ENCODE measurements at regions not wholly inside any gene's neighbourhood (a gene's known extent, or its start where the extent isn't known, plus 50 kb on each side); places are given as distances from the start of the nearest gene placed in this dataset.
"Not testable (repeated sequence)": the region's sequence is repeated elsewhere in the genome, so short reads cannot be mapped to it uniquely, and the experiment has no call there.

- DNase-seq: not testable (repeated sequence)
Observed at GRCh38 chr1:68881330-68882194, 384.7 kb upstream of the DEPDC1 start.

DNA sequence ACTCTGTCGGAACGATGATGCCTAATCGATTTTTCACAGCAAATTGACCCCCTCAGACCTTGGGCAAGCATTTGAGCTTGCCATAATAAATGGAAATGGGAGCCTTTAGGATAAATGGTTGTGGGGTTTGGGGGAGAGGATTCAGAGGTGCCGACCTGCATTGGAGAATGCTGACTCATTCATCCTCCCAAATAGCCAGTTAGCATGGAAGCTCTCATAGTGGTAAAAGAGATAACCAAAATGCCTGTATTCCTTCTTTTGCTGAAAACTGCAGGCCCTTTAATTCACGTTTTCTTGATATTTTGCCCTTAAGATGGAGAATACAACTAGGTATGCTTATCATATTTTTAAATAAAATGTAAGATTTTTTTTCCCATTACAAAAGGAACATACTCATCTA is 392.6 kb upstream of the DEPDC1 start:
- DNase-seq: no peak

DNA sequence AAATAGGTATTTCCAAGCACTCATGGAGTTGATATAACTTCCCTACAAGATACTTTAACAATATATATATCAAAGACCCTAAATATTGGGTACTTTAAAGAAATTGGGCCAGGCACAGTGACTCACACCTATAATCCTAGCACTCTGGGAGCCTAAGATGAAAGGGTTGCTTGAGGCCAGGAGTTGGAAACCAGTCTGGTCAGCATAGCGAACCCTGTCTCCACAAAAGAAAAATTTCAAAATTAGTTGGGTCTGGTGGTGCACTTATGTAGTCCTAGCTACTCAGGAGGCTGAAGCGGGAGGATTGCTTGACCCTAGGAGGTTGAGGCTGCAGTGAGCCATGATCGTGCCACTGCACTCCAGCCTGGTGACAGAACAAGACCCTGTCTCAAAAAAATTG is 393.9 kb upstream of the DEPDC1 start:
- no peak for DNase-seq

- no peak for DNase-seq
Observed at GRCh38 chr1:68904477-68904876, 407.6 kb upstream of the DEPDC1 start.

GRCh38 chr1:68906431-68906830 is 409.5 kb upstream of the DEPDC1 start:
- no peak for DNase-seq

DNA sequence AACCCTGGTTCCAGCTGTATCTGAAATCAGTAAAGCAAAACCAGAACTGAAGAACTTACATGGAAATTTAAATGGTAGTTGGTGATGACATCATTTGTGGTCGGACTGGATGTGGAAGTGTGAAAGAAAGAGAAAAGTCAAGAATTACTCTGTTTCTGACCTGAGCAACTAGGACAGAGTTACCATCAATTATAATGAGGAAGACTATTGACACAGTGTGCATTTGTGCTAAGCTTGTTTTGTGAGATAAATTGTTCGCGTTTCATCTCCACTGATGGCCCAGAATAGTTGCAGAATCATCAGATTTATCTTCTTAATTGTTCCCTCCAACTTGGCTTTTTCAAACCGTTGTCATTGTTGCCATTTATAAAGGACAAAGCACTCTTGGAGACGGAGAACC is 410.6 kb upstream of the DEPDC1 start:
- no peak for DNase-seq

DNA sequence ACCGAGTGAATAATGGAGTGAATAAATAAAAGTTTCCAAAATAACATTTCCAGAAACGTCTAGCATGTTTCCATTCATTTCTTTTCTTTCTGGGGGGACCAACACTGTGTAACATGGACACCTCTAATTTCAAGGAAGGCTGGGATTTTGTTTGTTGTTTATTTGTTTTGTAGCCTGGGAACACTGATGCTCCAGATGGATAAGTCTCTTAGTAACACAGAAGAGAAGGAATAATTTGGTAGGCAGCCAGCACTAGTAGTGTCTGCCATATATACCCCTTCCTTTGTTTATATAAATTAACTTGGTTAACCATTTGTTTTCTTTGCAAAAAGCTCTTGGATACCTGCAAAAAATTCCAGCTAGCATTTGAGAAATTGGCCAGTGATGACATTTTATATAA is 411.4 kb upstream of the DEPDC1 start:
- DNase-seq: peak; percentile 23

GRCh38 chr1:68916221-68916902 is 419.5 kb upstream of the DEPDC1 start:
- no peak for DNase-seq

GRCh38 chr1:68917456-68917855 is 420.6 kb upstream of the DEPDC1 start:
- DNase-seq: no peak

GRCh38 chr1:68918563-68918962 is 421.7 kb upstream of the DEPDC1 start:
- no peak for DNase-seq

DNA sequence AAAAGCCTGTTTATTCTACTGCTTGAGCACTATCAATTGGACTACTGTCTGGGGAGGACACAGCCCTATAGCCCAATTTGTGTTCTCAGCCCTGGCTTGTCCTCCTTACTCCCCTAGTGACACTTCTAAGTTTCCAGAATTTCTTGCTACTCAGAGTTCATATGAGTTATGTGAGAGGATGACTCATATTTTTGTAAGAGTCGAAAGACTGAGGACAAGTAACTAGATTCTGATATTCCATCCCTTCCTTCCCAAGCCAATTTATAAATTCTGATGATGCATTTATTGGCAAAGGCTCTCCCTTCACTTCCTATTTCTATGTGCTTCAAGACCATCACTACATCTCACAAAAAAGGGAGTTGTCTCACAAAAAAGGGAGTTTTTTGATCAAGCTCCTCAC is 422.2 kb upstream of the DEPDC1 start:
- no peak for DNase-seq

- DNase-seq: not testable (repeated sequence)
Observed at GRCh38 chr1:68923475-68924088, 426.7 kb upstream of the DEPDC1 start.

DNA sequence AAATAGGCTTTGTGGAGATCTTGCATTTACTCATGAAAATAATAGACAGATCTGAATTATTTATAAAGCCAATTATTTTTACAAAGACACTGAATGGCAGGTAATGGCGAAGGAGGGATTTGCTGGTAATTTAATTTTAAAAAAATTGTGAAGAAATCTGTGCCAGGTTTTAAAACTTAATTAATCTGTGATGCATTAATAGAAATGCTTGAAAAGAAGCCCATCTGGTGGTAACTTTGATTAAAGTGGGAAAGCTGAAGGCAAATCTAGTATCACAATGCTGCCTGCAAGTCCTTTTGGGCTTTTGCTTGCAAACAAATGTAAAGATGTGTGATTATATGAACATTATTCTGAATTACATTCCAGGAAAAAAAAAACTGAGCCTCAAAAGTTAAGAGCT is 433.2 kb upstream of the DEPDC1 start:
- no peak for DNase-seq

DNA sequence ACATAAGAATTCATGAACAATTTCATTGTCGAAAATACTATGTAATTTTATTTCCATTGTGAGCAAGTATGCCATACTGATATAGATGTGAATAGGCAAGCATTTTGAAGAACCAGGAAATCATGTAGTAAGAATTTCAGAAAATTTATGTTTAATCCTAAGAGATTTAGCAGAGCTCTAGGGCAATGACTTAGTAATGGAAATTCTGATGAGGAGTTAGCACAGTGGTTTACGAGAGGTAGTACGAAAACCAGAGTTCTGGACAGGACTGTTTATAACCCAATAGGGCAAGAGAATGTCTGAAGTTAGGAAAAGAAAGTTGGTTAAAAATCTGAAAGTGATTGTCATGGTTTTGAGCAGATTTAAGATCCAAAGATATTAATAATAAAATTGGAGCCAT is 439.6 kb upstream of the DEPDC1 start:
- no peak for DNase-seq

GRCh38 chr1:68938051-68938666 is 441.3 kb upstream of the DEPDC1 start:
- DNase-seq: no peak

DNA sequence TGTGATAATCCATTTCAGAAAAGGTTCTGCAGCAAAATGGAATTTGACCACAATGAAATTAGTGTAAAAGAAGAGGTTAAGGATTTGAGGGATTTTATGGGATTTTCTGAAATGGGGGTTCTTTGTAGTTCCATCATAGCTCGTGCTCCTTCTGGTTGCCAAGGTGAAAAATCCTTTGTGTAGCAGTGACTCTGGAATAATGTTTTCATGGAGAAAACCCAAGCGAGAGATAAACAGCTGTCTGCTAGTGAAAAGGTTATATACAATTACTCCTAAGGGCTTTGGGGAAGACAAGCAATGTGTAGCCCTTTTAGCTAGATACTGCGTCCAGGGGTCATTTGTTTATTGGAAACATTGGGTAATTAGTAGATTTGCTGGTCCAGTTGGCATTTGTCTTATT is 453.2 kb upstream of the DEPDC1 start:
- no peak for DNase-seq

DNA sequence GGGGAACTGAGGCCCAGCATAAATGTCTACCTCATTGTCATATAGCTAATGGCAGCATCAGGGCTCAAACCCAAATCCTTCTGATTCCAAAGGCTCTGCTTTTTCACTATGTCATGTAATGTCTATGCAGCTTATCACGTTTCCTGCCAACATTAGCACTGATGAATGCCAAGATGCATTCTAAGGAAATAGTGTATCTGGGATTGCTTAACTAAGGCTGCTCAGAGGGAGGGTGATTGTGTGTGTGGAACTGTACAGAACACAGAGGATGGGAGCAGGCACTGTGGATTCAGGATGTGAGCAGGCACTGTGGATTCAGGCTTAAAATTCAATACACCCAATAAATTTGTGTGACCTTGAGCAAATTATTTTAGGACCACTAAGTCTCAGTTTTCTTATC is 456.4 kb upstream of the DEPDC1 start:
- DNase-seq: no peak

DNA sequence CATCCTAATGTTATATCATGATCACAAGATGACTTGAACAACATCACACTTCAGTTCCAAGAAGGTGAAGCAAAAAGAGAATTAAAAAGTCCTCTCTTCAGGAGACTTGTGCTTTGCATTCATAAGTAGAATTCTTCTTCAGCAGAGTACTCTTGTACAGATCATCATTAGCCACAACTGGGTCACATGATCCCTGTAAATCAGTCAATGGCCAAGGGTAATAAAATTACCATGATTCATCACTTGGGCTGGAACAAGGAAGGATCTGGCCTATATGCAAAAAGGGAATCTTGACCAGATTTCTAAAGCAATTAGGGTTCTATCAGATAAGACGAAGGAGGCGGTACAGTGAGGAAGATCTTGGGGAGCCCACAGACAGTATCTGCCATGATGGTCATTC is 458.0 kb upstream of the DEPDC1 start:
- DNase-seq: no peak

DNA sequence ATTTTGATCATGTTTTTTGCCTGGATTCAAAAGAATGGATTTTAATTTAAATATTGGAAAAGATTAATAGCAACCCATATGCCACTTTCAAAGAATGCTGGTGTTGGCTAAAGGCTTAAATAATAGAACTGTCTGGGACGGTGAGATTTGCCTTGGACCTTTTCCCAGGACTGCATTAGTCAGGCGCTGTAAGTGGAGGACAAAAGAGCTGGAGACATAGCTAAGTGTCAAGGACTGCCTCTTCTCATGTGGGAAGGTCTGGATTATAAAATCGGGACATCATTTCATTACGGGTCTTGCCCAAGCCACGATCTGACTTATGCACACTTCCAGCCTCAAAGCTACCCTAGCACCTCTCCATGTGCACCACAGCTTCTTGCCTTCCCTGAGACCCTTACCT is 458.5 kb upstream of the DEPDC1 start:
- DNase-seq: no peak

DNA sequence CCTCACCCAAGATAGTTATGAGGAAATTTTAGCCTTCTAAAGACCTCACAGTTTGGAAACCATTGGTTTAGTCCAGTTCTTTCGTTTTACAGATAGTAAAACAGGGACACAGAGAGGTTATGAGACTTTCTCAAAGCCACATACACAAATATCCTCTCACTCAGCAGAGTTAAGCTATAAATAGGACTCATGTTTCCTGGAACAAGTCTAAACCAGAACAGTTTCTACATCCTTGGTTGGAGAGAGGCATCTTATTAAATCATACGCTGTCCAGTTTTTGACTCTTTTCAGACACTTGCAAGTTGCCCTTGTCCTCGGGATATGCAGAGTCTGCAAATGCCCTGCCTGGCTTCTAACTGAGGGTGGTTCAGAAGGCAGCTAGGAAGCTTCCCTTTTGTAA is 462.1 kb upstream of the DEPDC1 start:
- no peak for DNase-seq

GRCh38 chr1:68959461-68960030 is 462.7 kb upstream of the DEPDC1 start:
- DNase-seq: no peak

DNA sequence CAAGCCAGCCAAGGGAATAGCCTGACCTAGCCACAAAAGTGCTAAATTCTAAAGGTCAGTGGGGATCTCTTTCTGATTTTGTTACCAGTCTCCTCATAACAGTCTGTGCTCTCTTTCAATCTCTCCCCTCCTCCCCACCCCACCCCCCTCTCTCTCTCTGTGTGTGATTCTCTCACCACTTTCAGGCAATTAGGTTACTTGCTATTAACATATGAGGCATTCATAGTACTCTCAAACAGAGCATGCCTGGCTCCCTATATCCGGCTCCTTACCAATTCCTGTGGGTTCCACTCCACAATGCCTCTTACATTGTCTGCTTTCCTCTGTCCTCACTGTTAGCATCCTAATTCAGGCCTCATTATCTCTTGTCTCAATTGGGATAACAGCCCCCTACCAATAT is 464.3 kb upstream of the DEPDC1 start:
- no peak for DNase-seq

GRCh38 chr1:68963353-68963752 is 466.5 kb upstream of the DEPDC1 start:
- DNase-seq: no peak

Measured in COR-L47 (cell line).